HEK293 (cell line): ENCODE measurements at regions not wholly inside any gene's neighbourhood (a gene's known extent, or its start where the extent isn't known, plus 50 kb on each side); places are given as distances from the start of the nearest gene placed in this dataset.

Experiments used
- CTCF ChIP-seq: fragments of 450-650 bp; formaldehyde crosslinking; IDR thresholded peaks from 2 replicates; pipeline ENCODE4 v1.5.1; 2016; ENCODE audit warnings: missing biosample characterization, missing genetic modification characterization
- HOXA7 ChIP-seq: sonication (generic); formaldehyde crosslinking; IDR thresholded peaks from 2 replicates; pipeline ENCODE4 v1.8.1; 2022; ENCODE audit warnings: missing genetic modification reagents, borderline replicate concordance
- OSR2 ChIP-seq: fragments of 450-650 bp; formaldehyde crosslinking; IDR thresholded peaks from 2 replicates; pipeline ENCODE4 v1.5.1; 2016; ENCODE audit warnings: missing biosample characterization, missing genetic modification characterization
- OVOL3 ChIP-seq: fragments of 450-650 bp; formaldehyde crosslinking; IDR thresholded peaks from 2 replicates; pipeline ENCODE4 v1.5.1; 2016; ENCODE audit warnings: missing biosample characterization, missing genetic modification characterization
- REST ChIP-seq: fragments of 450-650 bp; formaldehyde crosslinking; IDR thresholded peaks from 2 replicates; pipeline ENCODE4 v1.5.1; 2016; ENCODE audit warnings: missing biosample characterization, missing genetic modification characterization
- TCF7L2 ChIP-seq: IDR thresholded peaks from 2 replicates; pipeline ENCODE4 v1.6.1; 2011; ENCODE audit warnings: low read depth, mild to moderate bottlenecking, inconsistent platforms, low read length, moderate library complexity, borderline replicate concordance
- ZBTB1 ChIP-seq: fragments of 450-650 bp; formaldehyde crosslinking; IDR thresholded peaks from 2 replicates; pipeline ENCODE4 v1.5.1; 2016; ENCODE audit warnings: missing biosample characterization, missing genetic modification characterization
- ZBTB21 ChIP-seq: fragments of 450-650 bp; formaldehyde crosslinking; IDR thresholded peaks from 2 replicates; pipeline ENCODE4 v1.5.1; 2017; ENCODE audit warnings: missing biosample characterization, missing genetic modification characterization
- ZBTB49 ChIP-seq: fragments of 450-650 bp; formaldehyde crosslinking; IDR thresholded peaks from 2 replicates; pipeline ENCODE4 v1.5.1; 2016; ENCODE audit warnings: missing biosample characterization, missing genetic modification characterization, low read depth
- ZFP41 ChIP-seq: fragments of 450-650 bp; formaldehyde crosslinking; IDR thresholded peaks from 2 replicates; pipeline ENCODE4 v1.5.1; 2016; ENCODE audit warnings: missing biosample characterization, missing genetic modification characterization, borderline replicate concordance
- ZNF19 ChIP-seq: fragments of 450-650 bp; formaldehyde crosslinking; IDR thresholded peaks from 2 replicates; pipeline ENCODE4; 2016; ENCODE audit warnings: missing biosample characterization, missing genetic modification characterization, low read depth
- ZNF211 ChIP-seq: fragments of 450-650 bp; formaldehyde crosslinking; IDR thresholded peaks from 2 replicates; pipeline ENCODE4 v1.5.1; 2016; ENCODE audit warnings: low read depth, missing biosample characterization, missing genetic modification characterization
- ZNF214 ChIP-seq: fragments of 450-650 bp; formaldehyde crosslinking; IDR thresholded peaks from 2 replicates; pipeline ENCODE4 v1.5.1; 2017; ENCODE audit warnings: missing biosample characterization, mild to moderate bottlenecking, missing genetic modification characterization, borderline replicate concordance
- ZNF280D ChIP-seq: fragments of 450-650 bp; formaldehyde crosslinking; IDR thresholded peaks from 2 replicates; pipeline ENCODE4 v1.5.1; 2016; ENCODE audit warnings: missing biosample characterization, missing genetic modification characterization
- ZNF354C ChIP-seq: fragments of 450-650 bp; formaldehyde crosslinking; IDR thresholded peaks from 2 replicates; pipeline ENCODE4 v1.5.1; 2016; ENCODE audit warnings: missing biosample characterization, missing genetic modification characterization, low read depth, borderline replicate concordance
- ZNF394 ChIP-seq: fragments of 450-650 bp; formaldehyde crosslinking; IDR thresholded peaks from 2 replicates; pipeline ENCODE4 v1.5.1; 2016; ENCODE audit warnings: missing biosample characterization, missing genetic modification characterization, mild to moderate bottlenecking, moderate library complexity, borderline replicate concordance
- ZNF416 ChIP-seq: fragments of 450-650 bp; formaldehyde crosslinking; IDR thresholded peaks from 2 replicates; pipeline ENCODE4 v1.5.1; 2016; ENCODE audit warnings: missing biosample characterization, missing genetic modification characterization
- ZNF426 ChIP-seq: fragments of 450-650 bp; formaldehyde crosslinking; IDR thresholded peaks from 2 replicates; pipeline ENCODE4 v1.5.1; 2017; ENCODE audit warnings: missing biosample characterization, missing genetic modification characterization, mild to moderate bottlenecking, inconsistent platforms, moderate library complexity
- ZNF473 ChIP-seq: fragments of 450-650 bp; formaldehyde crosslinking; IDR thresholded peaks from 2 replicates; pipeline ENCODE4 v1.5.1; 2017; ENCODE audit warnings: missing biosample characterization, missing genetic modification characterization
- ZNF600 ChIP-seq: fragments of 450-650 bp; formaldehyde crosslinking; IDR thresholded peaks from 2 replicates; pipeline ENCODE4 v1.5.1; 2016; ENCODE audit warnings: missing biosample characterization, missing genetic modification characterization
- ZNF701 ChIP-seq: fragments of 450-650 bp; formaldehyde crosslinking; IDR thresholded peaks from 2 replicates; pipeline ENCODE4 v1.5.1; 2016; ENCODE audit warnings: missing biosample characterization, missing genetic modification characterization
- TF ChIP-seq, protein P1 (sequence below): fragments of 450-650 bp; formaldehyde crosslinking; IDR thresholded peaks from 2 replicates; pipeline ENCODE4 v1.5.1; 2016; ENCODE audit warnings: missing biosample characterization, missing genetic modification characterization
- TF ChIP-seq, protein P2 (sequence below): fragments of 450-650 bp; formaldehyde crosslinking; IDR thresholded peaks from 2 replicates; pipeline ENCODE4 v1.5.1; 2016; ENCODE audit warnings: missing biosample characterization, missing genetic modification characterization
- TF ChIP-seq, protein P3 (sequence below): fragments of 450-650 bp; IDR thresholded peaks from 2 replicates; pipeline ENCODE4 v1.5.1; 2018; ENCODE audit warnings: missing biosample characterization, mild to moderate bottlenecking, missing genetic modification characterization

DNA sequence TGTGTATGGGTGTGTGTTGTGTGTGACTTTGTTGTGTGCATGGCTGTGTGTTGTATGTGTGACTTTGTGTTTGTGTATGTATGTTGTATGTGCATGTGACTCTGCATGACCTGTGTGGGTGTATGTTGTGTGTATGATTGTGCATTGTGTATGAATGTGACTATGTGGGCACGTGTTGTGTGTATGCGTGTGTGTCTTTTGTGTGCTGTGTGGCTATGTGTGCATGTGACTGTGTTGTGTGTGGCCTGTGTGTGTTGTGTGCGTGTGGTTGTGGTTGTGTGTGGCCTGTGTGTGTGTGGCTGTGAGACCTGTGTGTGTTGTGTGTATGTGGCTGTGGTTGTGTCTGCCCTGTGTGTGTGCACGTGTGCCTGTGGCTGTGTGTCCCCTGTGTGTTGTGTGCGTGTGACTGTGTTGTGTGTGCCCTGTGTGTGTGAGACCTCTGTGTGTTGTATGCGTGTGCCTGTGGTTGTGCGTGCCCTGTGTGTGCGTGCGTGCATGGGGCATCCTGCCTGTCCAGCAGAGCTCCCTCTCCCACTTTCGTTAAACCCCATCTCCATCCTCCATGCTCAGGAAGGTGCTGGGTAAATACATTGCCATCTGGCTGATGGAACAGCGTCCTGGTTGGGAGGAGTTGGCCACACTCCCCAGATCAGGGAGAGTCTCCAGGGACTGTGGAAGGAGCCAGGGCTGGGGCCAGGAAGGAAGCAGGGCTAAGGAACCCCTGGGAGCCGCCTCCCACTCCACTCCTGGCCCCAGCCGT is 90.1 kb upstream of the GSE1 start (continued):
- TF ChIP-seq, protein P1, sequence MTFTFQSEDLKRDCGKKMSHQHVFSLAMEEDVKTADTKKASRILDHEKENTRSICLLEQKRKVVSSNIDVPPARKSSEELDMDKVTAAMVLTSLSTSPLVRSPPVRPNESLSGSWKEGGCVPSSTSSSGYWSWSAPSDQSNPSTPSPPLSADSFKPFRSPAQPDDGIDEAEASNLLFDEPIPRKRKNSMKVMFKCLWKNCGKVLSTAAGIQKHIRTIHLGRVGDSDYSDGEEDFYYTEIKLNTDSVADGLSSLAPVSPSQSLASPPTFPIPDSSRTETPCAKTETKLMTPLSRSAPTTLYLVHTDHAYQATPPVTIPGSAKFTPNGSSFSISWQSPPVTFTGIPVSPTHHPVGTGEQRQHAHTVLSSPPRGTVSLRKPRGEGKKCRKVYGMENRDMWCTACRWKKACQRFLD, result no peak
- TF ChIP-seq, protein P2, sequence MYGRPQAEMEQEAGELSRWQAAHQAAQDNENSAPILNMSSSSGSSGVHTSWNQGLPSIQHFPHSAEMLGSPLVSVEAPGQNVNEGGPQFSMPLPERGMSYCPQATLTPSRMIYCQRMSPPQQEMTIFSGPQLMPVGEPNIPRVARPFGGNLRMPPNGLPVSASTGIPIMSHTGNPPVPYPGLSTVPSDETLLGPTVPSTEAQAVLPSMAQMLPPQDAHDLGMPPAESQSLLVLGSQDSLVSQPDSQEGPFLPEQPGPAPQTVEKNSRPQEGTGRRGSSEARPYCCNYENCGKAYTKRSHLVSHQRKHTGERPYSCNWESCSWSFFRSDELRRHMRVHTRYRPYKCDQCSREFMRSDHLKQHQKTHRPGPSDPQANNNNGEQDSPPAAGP, result no peak
- TF ChIP-seq ZNF354C (tag by site-specific recombination) (no peak), ZNF473 (tag by site-specific recombination) (no peak), HOXA7 (no peak), CTCF (tag by site-specific recombination) (0 out of 2 replicates have a peak, but pooled peaks have one; percentile 11), ZBTB21 (no peak), ZFP41 (no peak), ZNF211 (tag by site-specific recombination) (no peak; the same call in 1 of the 2 replicates), ZBTB1 (no peak), ZNF394 (tag by site-specific recombination) (no peak), ZNF214 (tag by site-specific recombination) (no peak), ZNF19 (tag by site-specific recombination) (no peak), REST (tag by site-specific recombination) (no peak), ZBTB49 (tag by site-specific recombination) (no peak), ZNF416 (tag by site-specific recombination) (no peak), OVOL3 (tag by site-specific recombination) (no peak), ZNF280D (no peak), TCF7L2 (no peak), ZNF426 (tag by site-specific recombination) (no peak), OSR2 (no peak), ZNF600 (peak; percentile 39; the same call in 1 of the 2 replicates), ZNF701 (tag by site-specific recombination) (no peak)
- TF ChIP-seq, protein P3, sequence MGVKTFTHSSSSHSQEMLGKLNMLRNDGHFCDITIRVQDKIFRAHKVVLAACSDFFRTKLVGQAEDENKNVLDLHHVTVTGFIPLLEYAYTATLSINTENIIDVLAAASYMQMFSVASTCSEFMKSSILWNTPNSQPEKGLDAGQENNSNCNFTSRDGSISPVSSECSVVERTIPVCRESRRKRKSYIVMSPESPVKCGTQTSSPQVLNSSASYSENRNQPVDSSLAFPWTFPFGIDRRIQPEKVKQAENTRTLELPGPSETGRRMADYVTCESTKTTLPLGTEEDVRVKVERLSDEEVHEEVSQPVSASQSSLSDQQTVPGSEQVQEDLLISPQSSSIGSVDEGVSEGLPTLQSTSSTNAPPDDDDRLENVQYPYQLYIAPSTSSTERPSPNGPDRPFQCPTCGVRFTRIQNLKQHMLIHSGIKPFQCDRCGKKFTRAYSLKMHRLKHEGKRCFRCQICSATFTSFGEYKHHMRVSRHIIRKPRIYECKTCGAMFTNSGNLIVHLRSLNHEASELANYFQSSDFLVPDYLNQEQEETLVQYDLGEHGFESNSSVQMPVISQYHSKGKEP (tag by site-specific recombination), result no peak
